ENCODE measurements at regions not wholly inside any gene's neighbourhood (a gene's known extent, or its start where the extent isn't known, plus 50 kb on each side); places are given as distances from the start of the nearest gene placed in this dataset.

GRCh38 chr13:48892053-48892687 lies 83.5 kb upstream of the FNDC3A start:
- Histone ChIP-seq H3K9me2 (ENCODE audit: insufficient read depth, low read length) (no peaks in the 10 kb centered on the region), H3K79me2 (replicated peaks; ENCODE audit: insufficient read depth, low read length) (no peaks in the 10 kb centered on the region), H4K20me1 (ENCODE audit: insufficient read depth) (no peaks in the 10 kb centered on the region), H2AFZ (ENCODE audit: low read depth, low read length) (no peak overlapping the region), H3K27me3 (ENCODE audit: insufficient read depth, low read depth, low read length) (no peaks in the 10 kb centered on the region), H3K4me3 (ENCODE audit: low read length) (no peak overlapping the region), H3F3A (ENCODE audit: insufficient read depth, low read length, poor library complexity, severe bottlenecking) (no peaks in the 10 kb centered on the region), H3K9me3 (ENCODE audit: low read length) (no peaks in the 10 kb centered on the region), H3K27ac (ENCODE audit: low read length) (no peak overlapping the region), H3K4me2 (ENCODE audit: low read length) (no peak overlapping the region), H3K9ac (ENCODE audit: low read length) (no peak overlapping the region), H3K36me3 (ENCODE audit: insufficient read depth, low read length) (no peaks in the 10 kb centered on the region)
- TF ChIP-seq SMC3 (conservative IDR thresholded peaks at IDR 0.05; ENCODE audit: poor library complexity) (no peak), POLR2AphosphoS5 (IDR thresholded peaks at IDR 0.05) (no peak), RAD21 (conservative IDR thresholded peaks at IDR 0.05) (no peak), MXI1 (conservative IDR thresholded peaks at IDR 0.05; ENCODE audit: poor library complexity, severe bottlenecking) (no peak), CTCF (IDR thresholded peaks at IDR 0.05; ENCODE audit: poor library complexity, severe bottlenecking) (no peak), REST (IDR thresholded peaks at IDR 0.05; ENCODE audit: borderline replicate concordance) (no peak), TAF1 (IDR thresholded peaks at IDR 0.05; ENCODE audit: low read depth) (no peak), EZH2 (IDR thresholded peaks at IDR 0.05; ENCODE audit: borderline replicate concordance, insufficient read depth, low read length, poor library complexity, severe bottlenecking) (no peak)

DNA sequence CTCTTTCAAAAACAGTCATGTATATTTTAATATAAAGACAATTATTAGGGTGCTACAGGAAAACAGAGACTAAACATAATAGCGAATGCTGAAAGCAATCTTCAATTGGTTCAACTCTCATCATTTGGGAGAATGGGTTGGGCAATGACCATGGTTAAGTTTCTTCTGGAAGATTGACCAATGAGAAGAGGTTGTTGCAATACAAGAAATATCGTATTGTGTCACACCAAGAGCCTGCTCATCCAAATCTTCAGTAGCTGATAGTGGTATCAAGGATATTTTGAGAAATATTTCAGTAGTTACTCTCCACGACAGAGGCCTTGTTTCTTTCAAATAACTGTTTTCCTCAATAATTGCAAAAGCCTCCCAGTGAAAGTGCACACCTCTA lies 83.0 kb upstream of the FNDC3A start:
- Histone ChIP-seq H3K4me3 (ENCODE audit: low read length) (no peak overlapping the region), H3K36me3 (ENCODE audit: insufficient read depth, low read length) (no peaks in the 10 kb centered on the region), H3K27me3 (ENCODE audit: insufficient read depth, low read depth, low read length) (no peaks in the 10 kb centered on the region), H4K20me1 (ENCODE audit: insufficient read depth) (no peaks in the 10 kb centered on the region), H2AFZ (ENCODE audit: low read depth, low read length) (no peak overlapping the region), H3K9me2 (ENCODE audit: insufficient read depth, low read length) (no peaks in the 10 kb centered on the region), H3K4me2 (ENCODE audit: low read length) (no peak overlapping the region), H3K79me2 (replicated peaks; ENCODE audit: insufficient read depth, low read length) (no peaks in the 10 kb centered on the region), H3K9ac (ENCODE audit: low read length) (no peak overlapping the region), H3K9me3 (ENCODE audit: low read length) (no peaks in the 10 kb centered on the region), H3K27ac (ENCODE audit: low read length) (no peak overlapping the region), H3F3A (ENCODE audit: insufficient read depth, low read length, poor library complexity, severe bottlenecking) (no peaks in the 10 kb centered on the region)
- TF ChIP-seq EP300 (conservative IDR thresholded peaks at IDR 0.05; ENCODE audit: poor library complexity, severe bottlenecking) (no peak), CTCF (IDR thresholded peaks at IDR 0.05; ENCODE audit: poor library complexity, severe bottlenecking) (no peak), EZH2 (IDR thresholded peaks at IDR 0.05; ENCODE audit: borderline replicate concordance, insufficient read depth, low read length, poor library complexity, severe bottlenecking) (no peak), REST (IDR thresholded peaks at IDR 0.05; ENCODE audit: borderline replicate concordance) (no peak), POLR2AphosphoS5 (IDR thresholded peaks at IDR 0.05) (no peak), TAF1 (IDR thresholded peaks at IDR 0.05; ENCODE audit: low read depth) (no peak), RAD21 (conservative IDR thresholded peaks at IDR 0.05) (no peak), SMC3 (conservative IDR thresholded peaks at IDR 0.05; ENCODE audit: poor library complexity) (no peak), MXI1 (conservative IDR thresholded peaks at IDR 0.05; ENCODE audit: poor library complexity, severe bottlenecking) (no peak)

Measured in neural cell (in vitro differentiated cells).